ENCODE measurements at regions not wholly inside any gene's neighbourhood (a gene's known extent, or its start where the extent isn't known, plus 50 kb on each side); places are given as distances from the start of the nearest gene placed in this dataset.
"Not testable (repeated sequence)": the region's sequence is repeated elsewhere in the genome, so short reads cannot be mapped to it uniquely, and the experiment has no call there.

- TF ChIP-seq CTCF (IDR thresholded peaks at IDR 0.05; ENCODE audit: low read depth, low read length, missing input control); HNF4A (conservative IDR thresholded peaks at IDR 0.05); FOXA2 (IDR thresholded peaks at IDR 0.05); MAX (IDR thresholded peaks at IDR 0.05): not testable (repeated sequence)
- peak; percentile 16 to 27 for TF ChIP-seq RAD21 (IDR thresholded peaks at IDR 0.05)
Observed at GRCh38 chr2:87636735-87637134, 111.2 kb upstream of the PLGLB2 start.
